ENCODE measurements at regions not wholly inside any gene's neighbourhood (a gene's known extent, or its start where the extent isn't known, plus 50 kb on each side); places are given as distances from the start of the nearest gene placed in this dataset.
A peak's percentile ranks its signal among the peaks of the same experiment; 100 is the strongest.

- H3K4me1 ChIP-seq (ENCODE audit: control insufficient read depth, insufficient read depth, low read length) = no peaks in the 10 kb centered on the region
- H3K27ac ChIP-seq (ENCODE audit: low read length) = no peak overlapping the region
- no peak overlapping the region for H3K4me3 ChIP-seq (ENCODE audit: low read length)
- H3K27me3 ChIP-seq (ENCODE audit: control insufficient read depth, insufficient read depth, low read length) = no peaks in the 10 kb centered on the region
- H3K36me3 ChIP-seq (ENCODE audit: control insufficient read depth, insufficient read depth, low read length) = no peaks in the 10 kb centered on the region
- no peaks in the 10 kb centered on the region for H3K9me3 ChIP-seq (replicated peaks; ENCODE audit: control insufficient read depth, low read depth, low read length)
- no peak for DNase-seq
- 93% methylated on average over 6 of the region's 9 CpGs for WGBS (ENCODE audit: insufficient coverage)
These were observed 280.3 kb upstream of the TCF21 start for GRCh38 chr6:133608620-133609019.

- H3K4me3 ChIP-seq (ENCODE audit: low read length) = no peak overlapping the region
- DNase-seq = no peak
These were observed 279.3 kb upstream of the TCF21 start for GRCh38 chr6:133609415-133610226.

GRCh38 chr6:133610227-133610840 is 278.6 kb upstream of the TCF21 start:
- Histone ChIP-seq H3K27me3 (ENCODE audit: control insufficient read depth, insufficient read depth, low read length) (no peaks in the 10 kb centered on the region), H3K36me3 (ENCODE audit: control insufficient read depth, insufficient read depth, low read length) (no peaks in the 10 kb centered on the region), H3K27ac (ENCODE audit: low read length) (no peak overlapping the region), H3K4me3 (ENCODE audit: low read length) (no peak overlapping the region), H3K9me3 (replicated peaks; ENCODE audit: control insufficient read depth, low read depth, low read length) (no peaks in the 10 kb centered on the region), H3K4me1 (ENCODE audit: control insufficient read depth, insufficient read depth, low read length) (no peaks in the 10 kb centered on the region)
- no peak for DNase-seq
- 64% methylated on average over 1 of the region's 2 CpGs for WGBS (ENCODE audit: insufficient coverage)

More at GRCh38 chr6:133609415-133610226, 279.3 kb upstream of the TCF21 start:
- Histone ChIP-seq H3K9me3 (replicated peaks; ENCODE audit: control insufficient read depth, low read depth, low read length) (no peaks in the 10 kb centered on the region), H3K27me3 (ENCODE audit: control insufficient read depth, insufficient read depth, low read length) (no peaks in the 10 kb centered on the region), H3K4me1 (ENCODE audit: control insufficient read depth, insufficient read depth, low read length) (no peaks in the 10 kb centered on the region), H3K27ac (ENCODE audit: low read length) (no peak overlapping the region), H3K36me3 (ENCODE audit: control insufficient read depth, insufficient read depth, low read length) (no peaks in the 10 kb centered on the region)
- 87% methylated on average over 1 of the region's 2 CpGs for WGBS (ENCODE audit: insufficient coverage)

- Histone ChIP-seq H3K9me3 (replicated peaks; ENCODE audit: control insufficient read depth, low read depth, low read length) (no peaks in the 10 kb centered on the region), H3K27me3 (ENCODE audit: control insufficient read depth, insufficient read depth, low read length) (no peaks in the 10 kb centered on the region), H3K27ac (ENCODE audit: low read length) (no peak overlapping the region), H3K4me3 (ENCODE audit: low read length) (no peak overlapping the region), H3K36me3 (ENCODE audit: control insufficient read depth, insufficient read depth, low read length) (no peaks in the 10 kb centered on the region), H3K4me1 (ENCODE audit: control insufficient read depth, insufficient read depth, low read length) (no peaks in the 10 kb centered on the region)
- peak; percentile 49 for DNase-seq
- 52% methylated on average over 3 of the region's 3 CpGs for WGBS (ENCODE audit: insufficient coverage)
These were observed 277.9 kb upstream of the TCF21 start for GRCh38 chr6:133610971-133611370.

- no peaks in the 10 kb centered on the region for H3K4me1 ChIP-seq (ENCODE audit: control insufficient read depth, insufficient read depth, low read length)
- no peak for DNase-seq
- no peaks in the 10 kb centered on the region for H3K27me3 ChIP-seq (ENCODE audit: control insufficient read depth, insufficient read depth, low read length)
- H3K27ac ChIP-seq (ENCODE audit: low read length) = no peak overlapping the region
- H3K4me3 ChIP-seq (ENCODE audit: low read length) = no peak overlapping the region
- H3K36me3 ChIP-seq (ENCODE audit: control insufficient read depth, insufficient read depth, low read length) = no peaks in the 10 kb centered on the region
- H3K9me3 ChIP-seq (replicated peaks; ENCODE audit: control insufficient read depth, low read depth, low read length) = no peaks in the 10 kb centered on the region
These were observed 276.5 kb upstream of the TCF21 start for GRCh38 chr6:133612459-133612858.

- Histone ChIP-seq H3K9me3 (replicated peaks; ENCODE audit: control insufficient read depth, low read depth, low read length) (no peaks in the 10 kb centered on the region), H3K27ac (ENCODE audit: low read length) (no peak overlapping the region), H3K4me3 (ENCODE audit: low read length) (no peak overlapping the region), H3K4me1 (ENCODE audit: control insufficient read depth, insufficient read depth, low read length) (no peaks in the 10 kb centered on the region), H3K27me3 (ENCODE audit: control insufficient read depth, insufficient read depth, low read length) (no peaks in the 10 kb centered on the region), H3K36me3 (ENCODE audit: control insufficient read depth, insufficient read depth, low read length) (no peaks in the 10 kb centered on the region)
- WGBS (ENCODE audit: insufficient coverage) = no CpG with 5 or more reads among the region's 3 CpGs
- peak; percentile 39 for DNase-seq
These were observed 275.7 kb upstream of the TCF21 start for GRCh38 chr6:133613211-133613610.

GRCh38 chr6:133621751-133622150 is 267.2 kb upstream of the TCF21 start:
- H3K4me3 ChIP-seq (ENCODE audit: low read length) = no peak overlapping the region
- H3K9me3 ChIP-seq (replicated peaks; ENCODE audit: control insufficient read depth, low read depth, low read length) = no peaks in the 10 kb centered on the region
- no peaks in the 10 kb centered on the region for H3K27me3 ChIP-seq (ENCODE audit: control insufficient read depth, insufficient read depth, low read length)
- H3K4me1 ChIP-seq (ENCODE audit: control insufficient read depth, insufficient read depth, low read length) = no peaks in the 10 kb centered on the region
- no peak overlapping the region for H3K27ac ChIP-seq (ENCODE audit: low read length)
- no peaks in the 10 kb centered on the region for H3K36me3 ChIP-seq (ENCODE audit: control insufficient read depth, insufficient read depth, low read length)
- no peak for DNase-seq

GRCh38 chr6:133623065-133623464 is 265.8 kb upstream of the TCF21 start:
- H3K27me3 ChIP-seq (ENCODE audit: control insufficient read depth, insufficient read depth, low read length) = no peaks in the 10 kb centered on the region
- 0% methylated on average over 1 of the region's 1 CpG for WGBS (ENCODE audit: insufficient coverage)
- no peaks in the 10 kb centered on the region for H3K4me1 ChIP-seq (ENCODE audit: control insufficient read depth, insufficient read depth, low read length)
- DNase-seq = peak; percentile 92
- no peaks in the 10 kb centered on the region for H3K9me3 ChIP-seq (replicated peaks; ENCODE audit: control insufficient read depth, low read depth, low read length)
- no peak overlapping the region for H3K4me3 ChIP-seq (ENCODE audit: low read length)
- H3K36me3 ChIP-seq (ENCODE audit: control insufficient read depth, insufficient read depth, low read length) = no peaks in the 10 kb centered on the region
- H3K27ac ChIP-seq (ENCODE audit: low read length) = peak overlapping the region; percentile 47

- no peaks in the 10 kb centered on the region for H3K36me3 ChIP-seq (ENCODE audit: control insufficient read depth, insufficient read depth, low read length)
- WGBS (ENCODE audit: insufficient coverage) = no CpG with 5 or more reads among the region's 2 CpGs
- no peaks in the 10 kb centered on the region for H3K9me3 ChIP-seq (replicated peaks; ENCODE audit: control insufficient read depth, low read depth, low read length)
- no peaks in the 10 kb centered on the region for H3K4me1 ChIP-seq (ENCODE audit: control insufficient read depth, insufficient read depth, low read length)
- no peaks in the 10 kb centered on the region for H3K27me3 ChIP-seq (ENCODE audit: control insufficient read depth, insufficient read depth, low read length)
- peak overlapping the region; percentile 47 for H3K27ac ChIP-seq (ENCODE audit: low read length)
- DNase-seq = no peak
- no peak overlapping the region for H3K4me3 ChIP-seq (ENCODE audit: low read length)
These were observed 265.3 kb upstream of the TCF21 start for GRCh38 chr6:133623621-133624020.

GRCh38 chr6:133626096-133626666 is 262.7 kb upstream of the TCF21 start:
- H3K36me3 ChIP-seq (ENCODE audit: control insufficient read depth, insufficient read depth, low read length) = no peaks in the 10 kb centered on the region
- no peaks in the 10 kb centered on the region for H3K27me3 ChIP-seq (ENCODE audit: control insufficient read depth, insufficient read depth, low read length)
- H3K27ac ChIP-seq (ENCODE audit: low read length) = no peak overlapping the region
- no peaks in the 10 kb centered on the region for H3K9me3 ChIP-seq (replicated peaks; ENCODE audit: control insufficient read depth, low read depth, low read length)
- H3K4me3 ChIP-seq (ENCODE audit: low read length) = no peak overlapping the region
- DNase-seq = no peak
- WGBS (ENCODE audit: insufficient coverage) = no CpG with 5 or more reads among the region's 3 CpGs
- H3K4me1 ChIP-seq (ENCODE audit: control insufficient read depth, insufficient read depth, low read length) = no peaks in the 10 kb centered on the region
